ENCODE measurements at regions not wholly inside any gene's neighbourhood (a gene's known extent, or its start where the extent isn't known, plus 50 kb on each side); places are given as distances from the start of the nearest gene placed in this dataset.

DNA sequence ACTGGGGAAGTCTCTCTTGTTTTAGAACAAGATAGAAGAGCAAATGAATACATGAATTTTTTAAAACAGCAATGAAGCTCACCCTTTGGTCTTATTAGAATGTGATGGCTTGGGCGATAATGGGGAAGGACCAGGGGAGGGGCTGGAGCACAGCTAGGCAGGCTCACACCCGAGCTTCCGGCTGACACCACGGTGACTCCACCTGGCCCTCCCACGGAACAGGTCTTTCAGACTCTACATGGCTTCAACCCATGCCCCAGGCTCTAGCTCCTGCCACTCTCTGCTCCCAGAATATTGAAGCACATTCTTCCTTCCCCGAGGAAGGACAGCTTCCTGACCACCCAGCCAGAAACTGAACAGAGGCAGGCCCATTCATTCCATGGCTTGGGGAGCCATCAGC, 127.5 kb upstream of the AGAP1 start:
- Histone ChIP-seq H2AFZ (ENCODE audit: low read length) (no peak overlapping the region), H3K36me3 (ENCODE audit: control insufficient read depth in 2 of 4, insufficient read depth in 4 of 4, low read length in 3 of 4) (no peaks in the 10 kb centered on the region), H3K9ac (replicated peaks in 1 of 4; ENCODE audit: extremely low read depth in 1 of 4, low read depth in 3 of 4, low read length in 3 of 4) (no peak overlapping the region), H3K27me3 (replicated peaks in 1 of 4; ENCODE audit: control insufficient read depth in 3 of 4, extremely low read depth in 1 of 4, insufficient read depth in 3 of 4, low read length in 3 of 4) (no peaks in the 10 kb centered on the region), H2BK120ac (replicated peaks; ENCODE audit: low read depth, low read length) (no peak overlapping the region), H2BK12ac (ENCODE audit: low read depth, low read length) (no peak overlapping the region), H4K20me1 (replicated peaks in 1 of 2; ENCODE audit: control insufficient read depth in 1 of 2, insufficient read depth in 2 of 2, low read length in 2 of 2) (no peaks in the 10 kb centered on the region), H3K4me2 (ENCODE audit: insufficient read depth in 1 of 2, low read depth in 2 of 2, low read length in 2 of 2) (no peak overlapping the region), H4K91ac (replicated peaks; ENCODE audit: insufficient read length, low read length) (no peak overlapping the region), H3K27ac (ENCODE audit: low read depth, low read length) (no peak overlapping the region), H3K4ac (replicated peaks; ENCODE audit: insufficient read length, low read depth, low read length) (no peak overlapping the region), H3K79me2 (ENCODE audit: control insufficient read depth in 1 of 2, insufficient read depth in 2 of 2, low read length in 2 of 2) (no peaks in the 10 kb centered on the region), H3K4me3 (ENCODE audit: extremely low read depth in 1 of 4, insufficient read depth in 2 of 4, low read depth in 3 of 4, low read length in 4 of 4) (no peak overlapping the region), H3K56ac (replicated peaks; ENCODE audit: insufficient read length, low read depth, low read length) (no peak overlapping the region), H2BK20ac (ENCODE audit: low read length) (no peak overlapping the region), H4K8ac (ENCODE audit: extremely low read depth, insufficient read depth, low read length) (no peak overlapping the region; the same call in 1 of the 2 replicates), H3K79me1 (ENCODE audit: low read depth, low read length) (no peaks in the 10 kb centered on the region), H2BK5ac (ENCODE audit: low read depth, low read length) (no peak overlapping the region), H3K4me1 (replicated peaks in 1 of 4; ENCODE audit: control insufficient read depth in 3 of 4, insufficient read depth in 4 of 4, low read length in 3 of 4) (no peaks in the 10 kb centered on the region), H2AK5ac (ENCODE audit: low read depth, low read length) (no peak overlapping the region), H3K23ac (ENCODE audit: insufficient read length) (no peak overlapping the region), H3K23me2 (ENCODE audit: low read depth, low read length) (no peaks in the 10 kb centered on the region), H3K18ac (ENCODE audit: extremely low read depth, low read length) (no peak overlapping the region), H3K9me3 (ENCODE audit: insufficient read depth in 2 of 2, low read depth in 1 of 2, low read length in 1 of 2) (no peaks in the 10 kb centered on the region), H3K14ac (ENCODE audit: insufficient read length) (no peak overlapping the region), H2BK15ac (ENCODE audit: low read length) (no peak overlapping the region), H4K5ac (ENCODE audit: insufficient read length, low read depth, low read length) (no peak overlapping the region)
- TF ChIP-seq, protein P1, sequence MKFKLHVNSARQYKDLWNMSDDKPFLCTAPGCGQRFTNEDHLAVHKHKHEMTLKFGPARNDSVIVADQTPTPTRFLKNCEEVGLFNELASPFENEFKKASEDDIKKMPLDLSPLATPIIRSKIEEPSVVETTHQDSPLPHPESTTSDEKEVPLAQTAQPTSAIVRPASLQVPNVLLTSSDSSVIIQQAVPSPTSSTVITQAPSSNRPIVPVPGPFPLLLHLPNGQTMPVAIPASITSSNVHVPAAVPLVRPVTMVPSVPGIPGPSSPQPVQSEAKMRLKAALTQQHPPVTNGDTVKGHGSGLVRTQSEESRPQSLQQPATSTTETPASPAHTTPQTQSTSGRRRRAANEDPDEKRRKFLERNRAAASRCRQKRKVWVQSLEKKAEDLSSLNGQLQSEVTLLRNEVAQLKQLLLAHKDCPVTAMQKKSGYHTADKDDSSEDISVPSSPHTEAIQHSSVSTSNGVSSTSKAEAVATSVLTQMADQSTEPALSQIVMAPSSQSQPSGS (IDR thresholded peaks at IDR 0.05; ENCODE audit: low read length) = no peak
- TF ChIP-seq POLR2A (IDR thresholded peaks at IDR 0.05; ENCODE audit: control extremely low read depth in 1 of 2, low read depth in 2 of 2, low read length in 2 of 2) = no peak
- TF ChIP-seq HDAC6 (IDR thresholded peaks at IDR 0.05; ENCODE audit: low read depth, low read length) = no peak
- no peak for TF ChIP-seq SAP30 (IDR thresholded peaks at IDR 0.05; ENCODE audit: insufficient read depth, insufficient replicate concordance, low read length)
- TF ChIP-seq BCL11A (IDR thresholded peaks at IDR 0.05; ENCODE audit: low read depth in 2 of 2, low read length in 2 of 2) = no peak
- TF ChIP-seq TCF12 (IDR thresholded peaks at IDR 0.05; ENCODE audit: low read depth, low read length) = no peak
- TF ChIP-seq NRF1 (IDR thresholded peaks at IDR 0.05; ENCODE audit: low read depth, low read length) = no peak
- FAIRE-seq (no peak), DNase-seq (ENCODE audit: low read depth in 1 of 2, low spot score in 2 of 2) (no peak)
- ChIA-PET CTCF (ENCODE audit: partially characterized antibody) (interaction anchor here (1.1 kb wide), 1 partner anchor 132 kb away, joined by 5 read pairs; no protein-coding TSS in a partner anchor), POLR2A (ENCODE audit: partially characterized antibody) (interaction anchor here (0.9 kb wide), 1 partner anchor 8 kb away, joined by 3 read pairs; no protein-coding TSS in a partner anchor)
- 84% methylated on average over 6 of the region's 6 CpGs; no CpG with 5 or more reads in 1 of the 2 experiments for WGBS, 2 experiments (ENCODE audit: extremely low coverage in 1 of 2, insufficient coverage in 1 of 2, insufficient read length in 1 of 2, insufficient replicate concordance in 2 of 2, low coverage in 1 of 2, low lambda C conversion rate in 2 of 2, missing lambda C conversion rate in 1 of 2)
